CD4-positive, alpha-beta memory T cell (primary cell): ENCODE measurements at regions not wholly inside any gene's neighbourhood (a gene's known extent, or its start where the extent isn't known, plus 50 kb on each side); places are given as distances from the start of the nearest gene placed in this dataset.

ENCODE experiments used
- CTCF ChIA-PET: fragments of 350-600 bp; sonication (Branson Sonifier 250); formaldehyde crosslinking; loops from one replicate; lab custom pipeline; 2021; ENCODE audit warnings: inconsistent platforms; ENCODE audit not compliant: partially characterized antibody; lab: Charles Lee
- POLR2A ChIA-PET: fragments of 350-600 bp; sonication (Branson Sonifier 250); formaldehyde crosslinking; loops from one replicate; lab custom pipeline; 2021; ENCODE audit not compliant: partially characterized antibody; lab: Charles Lee
- DNase-seq, 5 donors: peaks; one replicate each; pipeline versions ENCODE4 v3.0.0 to v3.0.0-alpha.2; 2020 to 2022; ENCODE audit warnings: mixed read lengths in 1 of 5
- H3K27ac ChIP-seq: one replicate; pipeline ENCODE4 v1.7.0; 2013; ENCODE audit warnings: low read depth, low read length
- H3K27me3 ChIP-seq: 2 replicates; pipeline ENCODE4 v1.7.0; 2013; ENCODE audit warnings: mild to moderate bottlenecking, low read length, moderate library complexity; ENCODE audit not compliant: insufficient read depth
- H3K36me3 ChIP-seq: 2 replicates; pipeline ENCODE4 v1.7.0; 2013; ENCODE audit warnings: mild to moderate bottlenecking, low read length, moderate library complexity; ENCODE audit not compliant: insufficient read depth
- H3K4me1 ChIP-seq: 2 replicates; pipeline ENCODE4 v1.7.0; 2013; ENCODE audit warnings: mild to moderate bottlenecking, low read length, moderate library complexity; ENCODE audit not compliant: insufficient read depth
- H3K4me3 ChIP-seq, 2 donors: one replicate each; pipeline ENCODE4 v1.7.0; 2013; ENCODE audit warnings: low read length in 2 of 2, mild to moderate bottlenecking in 1 of 2
- H3K9me3 ChIP-seq, 2 donors: one replicate each; pipeline ENCODE4 v1.7.0; 2013; ENCODE audit warnings: low read length in 2 of 2, control low read depth in 1 of 2; ENCODE audit not compliant: control insufficient read depth in 1 of 2
- H3K27ac Mint-ChIP-seq, 7 donors: one replicate each; pipeline ENCODE4 v1.8.0; 2020 to 2021; ENCODE audit warnings: mixed read lengths in 7 of 7, mild to moderate bottlenecking in 6 of 7, inconsistent platforms in 3 of 7, moderate library complexity in 3 of 7
- H3K27me3 Mint-ChIP-seq, 2 donors: one replicate each; pipeline ENCODE4 v1.8.0; 2020 to 2021; ENCODE audit warnings: mixed read lengths in 2 of 2
- H3K36me3 Mint-ChIP-seq, 2 donors: one replicate each; pipeline ENCODE4 v1.8.0; 2020 to 2021; ENCODE audit warnings: mixed read lengths in 2 of 2, inconsistent platforms in 1 of 2, mild to moderate bottlenecking in 1 of 2
- H3K4me1 Mint-ChIP-seq, 4 donors: one replicate each; pipeline ENCODE4 v1.8.0; 2020 to 2021; ENCODE audit warnings: mixed read lengths in 4 of 4, mild to moderate bottlenecking in 1 of 4
- H3K4me3 Mint-ChIP-seq, 8 donors: one replicate each; pipeline ENCODE4 v1.8.0; 2020 to 2021; ENCODE audit warnings: mixed read lengths in 8 of 8, mild to moderate bottlenecking in 7 of 8, moderate library complexity in 6 of 8, inconsistent platforms in 3 of 8
- H3K9me3 Mint-ChIP-seq, 8 donors: one replicate each; pipeline ENCODE4 v1.8.0; 2020 to 2021; ENCODE audit warnings: mixed read lengths in 8 of 8, mild to moderate bottlenecking in 5 of 8, inconsistent platforms in 3 of 8, moderate library complexity in 1 of 8
- intact Hi-C: fragments of 100-400 bp; cut with micrococcal nuclease; formaldehyde crosslinking; loops from one replicate; pipeline ENCODE4 v1.15.1; 2023

GRCh38 chr2:176743671-176744070, 468.9 kb upstream of the HNRNPA3 start:
- Histone ChIP-seq H3K4me3 (no peak overlapping the region), H3K36me3 (no peaks in the 10 kb centered on the region), H3K4me1 (no peaks in the 10 kb centered on the region), H3K9me3 (no peaks in the 10 kb centered on the region), H3K27me3 (no peaks in the 10 kb centered on the region), H3K27ac (no peak overlapping the region)
- Mint-ChIP-seq H3K9me3 (no peaks in the 10 kb centered on the region), H3K4me1 (peaks cover 0 to 3% (median 1%) of the 10 kb centered on the region in 4 donors), H3K36me3 (no peaks in the 10 kb centered on the region), H3K27ac (no peak overlapping the region), H3K27me3 (peaks cover 7 to 12% of the 10 kb centered on the region in 2 donors), H3K4me3 (no peak overlapping the region)
- intact Hi-C loops, result no loop called here
- CTCF ChIA-PET, result no interaction called here
- no peak for DNase-seq
- POLR2A ChIA-PET, result no interaction called here

DNA sequence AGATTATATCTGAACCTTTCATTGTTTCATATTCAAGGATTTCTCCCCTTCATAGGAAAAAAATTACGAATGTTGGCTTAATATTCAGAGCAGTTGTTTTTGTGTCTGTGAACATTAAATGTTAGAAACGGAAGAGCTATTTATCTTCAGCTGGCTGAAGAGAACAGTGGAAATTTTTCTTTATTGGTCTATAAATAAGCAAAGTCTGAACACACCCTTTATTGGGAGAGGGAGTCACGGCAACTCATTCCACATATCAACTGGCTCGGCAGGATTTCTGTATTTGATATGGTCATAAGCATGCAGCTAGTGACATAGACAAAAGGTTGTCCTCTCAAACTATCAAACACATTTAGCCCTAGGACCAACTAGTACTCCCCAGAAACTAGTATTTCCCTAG, 468.4 kb upstream of the HNRNPA3 start:
- peaks cover 5 to 12% of the 10 kb centered on the region in 2 donors for H3K27me3 Mint-ChIP-seq
- Histone ChIP-seq H3K27ac (no peak overlapping the region), H3K9me3 (no peaks in the 10 kb centered on the region), H3K4me3 (no peak overlapping the region), H3K27me3 (no peaks in the 10 kb centered on the region), H3K36me3 (no peaks in the 10 kb centered on the region), H3K4me1 (no peaks in the 10 kb centered on the region)
- no peak for DNase-seq
- H3K4me1 Mint-ChIP-seq, result peaks cover 0 to 3% (median 1%) of the 10 kb centered on the region in 4 donors
- no peaks in the 10 kb centered on the region for H3K9me3 Mint-ChIP-seq
- no peak overlapping the region for H3K4me3 Mint-ChIP-seq
- ChIA-PET POLR2A (no interaction called here), CTCF (no interaction called here)
- H3K27ac Mint-ChIP-seq, result no peak overlapping the region
- intact Hi-C loops, result no loop called here
- no peaks in the 10 kb centered on the region for H3K36me3 Mint-ChIP-seq

DNA sequence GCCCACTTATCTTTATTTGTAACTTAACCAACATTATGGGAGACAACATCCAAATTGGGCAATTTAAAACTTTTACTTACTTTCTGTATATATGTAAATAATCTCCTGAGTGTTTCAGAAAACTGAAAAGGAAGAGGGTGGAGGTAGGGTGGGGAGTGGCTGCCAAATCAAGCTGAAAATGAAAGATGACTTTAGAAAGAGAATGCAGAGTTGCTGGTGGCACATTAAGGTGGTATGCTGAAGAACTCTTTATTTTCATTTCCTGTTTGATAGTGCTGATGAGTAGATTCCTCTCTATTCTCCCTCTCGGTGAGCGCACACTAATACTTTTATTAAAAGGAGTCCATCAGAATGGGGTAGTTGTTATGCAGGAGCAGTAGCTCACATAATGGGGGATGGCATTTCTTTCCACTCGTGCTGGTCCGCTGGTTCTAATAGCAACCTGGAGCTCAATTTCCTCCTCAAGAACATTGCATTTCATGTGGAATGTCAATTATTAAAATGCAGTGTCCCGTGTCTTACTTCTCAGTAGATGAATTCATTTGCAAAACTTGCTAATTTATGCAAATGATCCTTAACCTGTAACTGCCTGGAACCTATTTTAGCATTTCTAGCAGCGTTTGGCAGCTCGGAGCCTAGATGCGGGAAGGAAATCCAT, 466.9 kb upstream of the HNRNPA3 start:
- intact Hi-C loops, result no loop called here
- Mint-ChIP-seq H3K36me3 (no peaks in the 10 kb centered on the region), H3K4me3 (no peak overlapping the region), H3K27ac (no peak overlapping the region), H3K9me3 (no peaks in the 10 kb centered on the region), H3K27me3 (peaks cover 5 to 12% of the 10 kb centered on the region in 2 donors), H3K4me1 (peaks cover 0 to 3% (median 1%) of the 10 kb centered on the region in 4 donors)
- ChIA-PET POLR2A (no interaction called here), CTCF (no interaction called here)
- H3K27me3 ChIP-seq, result no peaks in the 10 kb centered on the region
- no peaks in the 10 kb centered on the region for H3K4me1 ChIP-seq
- H3K4me3 ChIP-seq, result no peak overlapping the region
- no peaks in the 10 kb centered on the region for H3K36me3 ChIP-seq
- no peak for DNase-seq
- no peaks in the 10 kb centered on the region for H3K9me3 ChIP-seq
- H3K27ac ChIP-seq, result no peak overlapping the region

DNA sequence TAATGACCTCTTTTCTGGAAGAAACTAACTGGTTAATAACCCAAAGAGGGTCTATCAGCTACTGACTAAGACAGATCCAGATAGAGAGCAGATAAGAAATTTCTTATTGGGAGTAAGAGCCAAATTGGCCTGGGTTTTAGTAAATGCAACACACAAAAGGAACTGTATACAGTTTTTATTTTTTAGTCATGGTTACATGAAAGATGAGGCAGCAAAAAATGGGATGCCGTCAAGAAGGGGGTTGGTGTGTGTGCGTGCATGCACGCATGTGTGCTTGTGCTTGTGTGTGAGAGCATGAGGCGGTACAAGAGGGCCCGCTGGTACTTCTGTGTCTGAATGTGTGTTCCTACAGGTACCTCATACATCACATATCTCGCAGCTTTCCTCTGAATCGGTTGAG, 466.2 kb upstream of the HNRNPA3 start:
- Mint-ChIP-seq H3K36me3 (no peaks in the 10 kb centered on the region), H3K9me3 (no peaks in the 10 kb centered on the region), H3K4me1 (peaks cover 0 to 3% (median 1%) of the 10 kb centered on the region in 4 donors), H3K27ac (no peak overlapping the region), H3K27me3 (peaks cover 3 to 9% of the 10 kb centered on the region in 2 donors), H3K4me3 (no peak overlapping the region)
- ChIA-PET CTCF (no interaction called here), POLR2A (no interaction called here)
- Histone ChIP-seq H3K4me1 (no peaks in the 10 kb centered on the region), H3K4me3 (no peak overlapping the region), H3K36me3 (no peaks in the 10 kb centered on the region), H3K27me3 (no peaks in the 10 kb centered on the region), H3K27ac (no peak overlapping the region), H3K9me3 (no peaks in the 10 kb centered on the region)
- intact Hi-C loops, result no loop called here
- DNase-seq, result no peak

DNA sequence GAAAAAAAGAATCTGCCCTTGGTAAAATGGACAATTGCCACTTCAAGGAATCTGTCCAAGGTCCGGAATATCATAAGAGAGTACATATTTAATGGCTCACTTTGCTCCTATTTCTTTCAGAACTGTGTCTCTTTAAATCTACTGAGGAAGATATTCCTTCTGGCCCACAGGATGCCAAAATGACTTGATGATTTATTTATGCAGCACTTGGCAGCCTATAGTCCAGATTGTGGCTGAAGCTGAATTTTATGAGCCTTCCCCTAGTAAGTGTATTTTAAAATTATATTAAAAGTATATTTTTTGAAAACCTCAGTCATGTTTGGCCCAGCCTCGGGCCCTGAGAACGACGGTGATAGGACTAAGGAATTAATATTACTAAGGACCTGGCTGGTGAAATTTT, 465.1 kb upstream of the HNRNPA3 start:
- DNase-seq, result no peak
- no peaks in the 10 kb centered on the region for H3K9me3 ChIP-seq
- Mint-ChIP-seq H3K9me3 (no peaks in the 10 kb centered on the region), H3K36me3 (no peaks in the 10 kb centered on the region), H3K27ac (no peak overlapping the region), H3K4me1 (peaks cover 0 to 3% (median 1%) of the 10 kb centered on the region in 4 donors), H3K27me3 (peaks cover 1 to 3% of the 10 kb centered on the region in 2 donors), H3K4me3 (no peak overlapping the region)
- no peak overlapping the region for H3K4me3 ChIP-seq
- H3K27ac ChIP-seq, result no peak overlapping the region
- H3K27me3 ChIP-seq, result no peaks in the 10 kb centered on the region
- CTCF ChIA-PET, result no interaction called here
- intact Hi-C loops, result no loop called here
- POLR2A ChIA-PET, result no interaction called here
- H3K36me3 ChIP-seq, result no peaks in the 10 kb centered on the region
- H3K4me1 ChIP-seq, result no peaks in the 10 kb centered on the region

DNA sequence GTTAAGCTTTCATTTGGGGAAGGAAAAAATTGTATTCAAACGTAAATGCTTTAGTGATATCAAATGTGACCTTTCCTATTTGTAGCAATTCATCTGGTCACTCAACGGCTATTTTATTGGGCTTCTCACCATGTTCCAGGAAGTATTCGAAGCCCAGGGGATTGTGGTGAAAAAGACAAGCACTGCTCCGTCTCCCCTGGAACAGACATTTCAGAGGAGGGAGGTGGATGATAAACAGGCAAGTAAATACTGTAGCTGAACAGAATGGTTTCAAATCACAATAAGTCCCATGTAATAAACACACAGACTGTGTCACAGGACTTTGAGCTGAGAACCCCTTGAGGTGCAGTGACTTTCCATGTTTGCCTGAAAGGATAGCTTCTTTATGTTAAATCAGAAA, 464.7 kb upstream of the HNRNPA3 start:
- H3K36me3 Mint-ChIP-seq, result no peaks in the 10 kb centered on the region
- intact Hi-C loops, result no loop called here
- no peak overlapping the region for H3K4me3 ChIP-seq

DNA sequence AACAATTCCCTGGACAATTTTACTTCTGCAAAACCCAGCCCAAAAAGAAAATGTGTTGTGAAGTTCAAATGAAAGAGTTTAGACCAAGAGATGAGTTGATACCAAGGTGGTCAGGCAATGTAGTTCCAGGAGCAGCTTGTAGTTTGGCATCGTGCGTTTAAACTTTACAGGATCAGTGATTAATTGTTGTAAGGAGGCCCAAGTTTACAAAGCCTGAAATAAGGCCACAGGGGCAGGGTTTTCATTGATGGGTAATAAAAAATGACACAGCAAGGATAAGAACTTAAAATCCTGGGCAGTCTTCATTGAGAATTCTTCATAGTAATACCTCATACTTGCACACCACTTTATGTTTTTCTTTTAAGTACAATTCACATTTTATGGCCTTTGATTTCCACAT, 463.9 kb upstream of the HNRNPA3 start:
- CTCF ChIA-PET, result no interaction called here
- Histone ChIP-seq H3K27me3 (no peaks in the 10 kb centered on the region), H3K4me1 (no peaks in the 10 kb centered on the region), H3K36me3 (no peaks in the 10 kb centered on the region), H3K9me3 (no peaks in the 10 kb centered on the region), H3K4me3 (no peak overlapping the region), H3K27ac (no peak overlapping the region)
- peaks cover 1 to 4% of the 10 kb centered on the region in 2 donors for H3K27me3 Mint-ChIP-seq
- H3K4me3 Mint-ChIP-seq, result no peak overlapping the region
- intact Hi-C loops, result no loop called here
- H3K36me3 Mint-ChIP-seq, result no peaks in the 10 kb centered on the region
- H3K4me1 Mint-ChIP-seq, result peaks cover 0 to 3% (median 1%) of the 10 kb centered on the region in 4 donors
- no peak overlapping the region for H3K27ac Mint-ChIP-seq
- POLR2A ChIA-PET, result no interaction called here
- H3K9me3 Mint-ChIP-seq, result no peaks in the 10 kb centered on the region
- DNase-seq, result no peak

More for the DNA sequence above, 464.7 kb upstream of the HNRNPA3 start:
- no peak overlapping the region for H3K27ac ChIP-seq
- H3K4me1 ChIP-seq, result no peaks in the 10 kb centered on the region
- no peaks in the 10 kb centered on the region for H3K36me3 ChIP-seq
- Mint-ChIP-seq H3K9me3 (no peaks in the 10 kb centered on the region), H3K27me3 (peaks cover 0 to 6% of the 10 kb centered on the region in 2 donors), H3K27ac (no peak overlapping the region), H3K4me3 (no peak overlapping the region), H3K4me1 (peaks cover 0 to 3% (median 1%) of the 10 kb centered on the region in 4 donors)
- DNase-seq, result no peak
- CTCF ChIA-PET, result no interaction called here
- no peaks in the 10 kb centered on the region for H3K9me3 ChIP-seq
- POLR2A ChIA-PET, result no interaction called here
- no peaks in the 10 kb centered on the region for H3K27me3 ChIP-seq
